Spleen (tissue), 11 donors: ENCODE measurements at regions not wholly inside any gene's neighbourhood (a gene's known extent, or its start where the extent isn't known, plus 50 kb on each side); places are given as distances from the start of the nearest gene placed in this dataset.

ENCODE experiments used
- DNase-seq: peaks from one replicate; pipeline ENCODE4 v3.0.0-alpha.2; 2020
- H3K27ac ChIP-seq, 8 donors: fragments of 200-600 bp; sonication (generic) in 7 of 8; 1 replicate in 4 of 8; 2 replicates in 4 of 8; pipeline versions ENCODE4 v1.5.0 to v1.8.0; 2016 to 2021; ENCODE audit warnings: inconsistent platforms in 4 of 8, mild to moderate bottlenecking in 4 of 8, moderate library complexity in 1 of 8
- H3K27me3 ChIP-seq, 7 donors: fragments of 200-600 bp; sonication (generic) in 6 of 7; replicated peaks in 1 of 7; 1 replicate in 4 of 7; 2 replicates in 3 of 7; pipeline versions ENCODE4 v1.5.0 to v1.8.0; 2016 to 2021; ENCODE audit warnings: inconsistent platforms in 3 of 7, mild to moderate bottlenecking in 1 of 7
- H3K36me3 ChIP-seq, 6 donors: fragments of 200-600 bp; sonication (generic) in 5 of 6; 1 replicate in 4 of 6; 2 replicates in 2 of 6; pipeline versions ENCODE4 v1.5.0 to v1.8.0; 2016 to 2021; ENCODE audit warnings: inconsistent platforms in 2 of 6
- H3K4me1 ChIP-seq, 6 donors: fragments of 200-600 bp; sonication (generic) in 5 of 6; 1 replicate in 3 of 6; 2 replicates in 3 of 6; pipeline versions ENCODE4 v1.5.0 to v1.8.0; 2016 to 2021; ENCODE audit warnings: inconsistent platforms in 3 of 6
- H3K4me3 ChIP-seq, 8 donors: fragments of 200-600 bp; sonication (generic) in 7 of 8; 1 replicate in 4 of 8; 2 replicates in 4 of 8; pipeline versions ENCODE4 v1.5.0 to v1.8.0; 2016 to 2021; ENCODE audit warnings: inconsistent platforms in 4 of 8, mild to moderate bottlenecking in 4 of 8, moderate library complexity in 2 of 8
- H3K9me3 ChIP-seq, 8 donors: fragments of 200-600 bp; sonication (generic) in 7 of 8; 1 replicate in 4 of 8; 2 replicates in 4 of 8; pipeline versions ENCODE4 v1.5.0 to v1.8.0; 2016 to 2021; ENCODE audit warnings: inconsistent platforms in 4 of 8
- CTCF ChIP-seq, 11 experiments: fragments of 200-600 bp in 7 of 11; fragments of 450-650 bp in 4 of 11; sonication (generic) in 4 of 11; IDR thresholded peaks in 8 of 11; conservative IDR thresholded peaks in 3 of 11; 1 replicate in 7 of 11; 2 replicates in 4 of 11; pipeline versions ENCODE4 v1.4.0 to v1.8.0; 2016 to 2021; ENCODE audit warnings: antibody characterized with exemption in 11 of 11, inconsistent platforms in 4 of 11, mild to moderate bottlenecking in 1 of 11
- POLR2A ChIP-seq, 3 donors: fragments of 450-650 bp; IDR thresholded peaks; one replicate each; pipeline ENCODE4 v1.5.1; 2017; ENCODE audit warnings: antibody characterized with exemption in 3 of 3, mild to moderate bottlenecking in 1 of 3
- POLR2AphosphoS5 ChIP-seq, 3 donors: sonication (generic); formaldehyde crosslinking; IDR thresholded peaks; one replicate each; pipeline ENCODE4 v1.5.1; 2017; ENCODE audit warnings: antibody characterized with exemption in 3 of 3
- WGBS, 5 donors: extraction: QIAGEN DNeasy Blood & Tissue Kit in 3 of 5; methylation state at CpG; one replicate each; pipeline versions ENCODE4 v1.1.5 to v1.1.7; 2013 to 2018; 5-methylcytosine and 5-hydroxymethylcytosine counted together
- intact Hi-C: fragments of 100-400 bp; cut with DNase I; formaldehyde crosslinking; loops from one replicate; pipeline ENCODE4 v1.15.0; 2023; ENCODE audit warnings: low total_unique reads
- donor health status: healthy with polysubstance abuse.
- donor health status: DM: no; HTN: no; CAD: no; lungs with moderate emphysema.
- donor health status: DM: no; HTN: no; CAD: no.
- donor health status: Bipolar disorder and iron deficiency.
- donor health status: healthy.
- donor health status: DM: no; HTN: no; CAD: no.
- donor health status: DM: yes; HTN: yes; CAD: no.

DNA sequence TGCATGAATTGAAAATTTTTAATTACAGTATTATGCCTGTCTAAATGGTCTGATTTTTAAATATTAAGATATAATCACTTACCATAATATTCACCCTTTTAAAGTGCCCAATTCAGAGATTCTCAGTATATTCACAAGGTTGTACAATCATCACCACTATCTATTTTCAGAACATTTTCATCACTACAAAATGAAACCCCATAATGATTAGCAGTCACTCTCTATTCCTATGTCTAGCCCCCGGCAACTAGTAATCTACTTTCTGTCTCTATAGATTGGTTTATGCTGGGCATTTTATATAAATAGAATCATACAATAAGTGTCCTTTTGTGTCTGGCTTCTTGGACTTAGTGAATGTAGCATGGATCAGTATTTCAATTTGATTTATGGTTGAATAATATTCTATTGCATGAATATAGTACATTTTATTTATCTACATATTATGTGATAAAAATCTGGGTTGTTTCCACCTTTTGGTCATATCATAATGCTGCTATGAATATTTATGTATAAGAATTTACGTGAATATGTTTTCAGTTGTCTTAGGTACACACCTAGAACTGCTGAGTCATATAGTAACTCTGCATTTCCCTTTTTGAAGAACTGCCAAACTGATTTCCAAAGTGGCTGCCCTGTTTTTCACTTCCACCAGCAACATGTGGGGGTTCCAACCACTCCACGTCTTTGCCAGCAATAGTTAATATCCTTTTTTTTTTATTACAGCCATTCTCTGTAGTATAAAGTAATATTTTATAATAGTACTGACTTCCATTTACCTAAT is 485.7 kb upstream of the ZNF385D start:
- Histone ChIP-seq H3K4me3 (no peak overlapping the region), H3K36me3 (no peaks in the 10 kb centered on the region), H3K27ac (no peak overlapping the region), H3K9me3 (peaks cover 0 to 7% (median 1%) of the 10 kb centered on the region in 8 donors), H3K27me3 (no peaks in the 10 kb centered on the region), H3K4me1 (no peaks in the 10 kb centered on the region)
- no peak for TF ChIP-seq CTCF (IDR thresholded peaks at IDR 0.05 in 8 of 11, conservative IDR thresholded peaks at IDR 0.05 in 3 of 11)
- TF ChIP-seq POLR2AphosphoS5 (IDR thresholded peaks at IDR 0.05) = no peak
- TF ChIP-seq POLR2A (IDR thresholded peaks at IDR 0.05) = no peak
- intact Hi-C loops = no loop called here
- 45 to 56% (median 53%) methylated on average over 3 of the region's 3 CpGs for WGBS, 5 donors
- DNase-seq = no peak

GRCh38 chr3:22239011-22239410 is 488.0 kb upstream of the ZNF385D start:
- whole genome bisulfite sequencing, 5 donors = 42 to 62% (median 46%) methylated on average over 4 of the region's 4 CpGs

GRCh38 chr3:22241110-22241509 is 490.1 kb upstream of the ZNF385D start:
- Histone ChIP-seq H3K36me3 (no peaks in the 10 kb centered on the region), H3K4me1 (no peaks in the 10 kb centered on the region), H3K27ac (no peak overlapping the region), H3K27me3 (no peaks in the 10 kb centered on the region), H3K9me3 (no peaks in the 10 kb centered on the region), H3K4me3 (no peak overlapping the region)
- no peak for DNase-seq
- TF ChIP-seq POLR2A (IDR thresholded peaks at IDR 0.05) (no peak), CTCF (IDR thresholded peaks at IDR 0.05 in 8 of 11, conservative IDR thresholded peaks at IDR 0.05 in 3 of 11) (no peak), POLR2AphosphoS5 (IDR thresholded peaks at IDR 0.05) (no peak)
- intact Hi-C loops = no loop called here
- WGBS, 5 donors = 70 to 77% (median 74%) methylated on average over 2 of the region's 2 CpGs

More at GRCh38 chr3:22239011-22239410, 488.0 kb upstream of the ZNF385D start:
- H3K4me3 ChIP-seq = no peak overlapping the region
- intact Hi-C loops = no loop called here
- no peaks in the 10 kb centered on the region for H3K36me3 ChIP-seq
- no peak overlapping the region for H3K27ac ChIP-seq
- TF ChIP-seq POLR2AphosphoS5 (IDR thresholded peaks at IDR 0.05) = no peak
- no peak for TF ChIP-seq CTCF (IDR thresholded peaks at IDR 0.05 in 8 of 11, conservative IDR thresholded peaks at IDR 0.05 in 3 of 11)
- TF ChIP-seq POLR2A (IDR thresholded peaks at IDR 0.05) = no peak
- no peaks in the 10 kb centered on the region for H3K4me1 ChIP-seq
- H3K9me3 ChIP-seq = no peaks in the 10 kb centered on the region
- no peak for DNase-seq
- no peaks in the 10 kb centered on the region for H3K27me3 ChIP-seq

DNA sequence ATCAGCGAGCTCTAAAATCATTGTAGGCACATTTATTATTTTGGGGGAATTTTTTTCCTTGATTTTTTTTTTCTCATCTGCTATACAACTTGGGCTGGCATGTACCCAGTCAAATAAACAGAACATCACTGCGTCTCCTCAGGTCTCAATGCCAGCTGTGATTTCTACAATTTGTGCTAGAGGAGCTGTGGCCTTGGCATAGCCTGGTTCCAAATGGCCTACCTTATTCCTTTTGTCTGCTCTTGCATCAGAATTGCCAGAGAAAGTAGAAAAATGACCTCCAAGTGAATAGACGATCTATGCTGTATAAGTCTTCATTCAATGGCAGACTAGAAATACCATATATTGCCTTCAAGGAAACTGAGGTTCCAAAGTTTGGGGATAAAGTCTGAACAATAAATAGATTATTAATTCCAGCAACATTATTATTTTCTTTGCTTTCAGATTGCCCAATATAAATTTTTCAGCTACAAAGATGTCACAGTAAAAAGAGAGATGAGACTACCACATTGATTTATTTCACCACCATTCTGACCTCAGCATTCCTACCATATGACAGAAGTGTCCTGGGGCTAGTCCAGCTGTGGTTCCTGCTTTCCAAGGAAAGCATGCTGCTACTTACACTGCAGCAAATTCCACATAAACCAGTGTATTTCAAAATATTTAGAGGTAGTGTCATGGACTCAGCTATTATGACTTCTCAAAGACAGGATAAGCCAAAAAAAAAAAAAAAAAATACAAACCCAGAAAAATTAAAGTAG is 493.9 kb upstream of the ZNF385D start:
- Histone ChIP-seq H3K9me3 (no peaks in the 10 kb centered on the region), H3K4me1 (no peaks in the 10 kb centered on the region), H3K36me3 (no peaks in the 10 kb centered on the region), H3K27me3 (no peaks in the 10 kb centered on the region), H3K4me3 (no peak overlapping the region), H3K27ac (no peak overlapping the region)
- TF ChIP-seq CTCF (IDR thresholded peaks at IDR 0.05 in 8 of 11, conservative IDR thresholded peaks at IDR 0.05 in 3 of 11) = no peak
- no peak for TF ChIP-seq POLR2AphosphoS5 (IDR thresholded peaks at IDR 0.05)
- no peak for TF ChIP-seq POLR2A (IDR thresholded peaks at IDR 0.05)
- WGBS, 5 donors = 84 to 87% (median 85%) methylated on average over 3 of the region's 3 CpGs
- intact Hi-C loops = no loop called here
- no peak for DNase-seq
